ENCODE measurements at regions not wholly inside any gene's neighbourhood (a gene's known extent, or its start where the extent isn't known, plus 50 kb on each side); places are given as distances from the start of the nearest gene placed in this dataset.
A peak's percentile ranks its signal among the peaks of the same experiment; 100 is the strongest.

DNA sequence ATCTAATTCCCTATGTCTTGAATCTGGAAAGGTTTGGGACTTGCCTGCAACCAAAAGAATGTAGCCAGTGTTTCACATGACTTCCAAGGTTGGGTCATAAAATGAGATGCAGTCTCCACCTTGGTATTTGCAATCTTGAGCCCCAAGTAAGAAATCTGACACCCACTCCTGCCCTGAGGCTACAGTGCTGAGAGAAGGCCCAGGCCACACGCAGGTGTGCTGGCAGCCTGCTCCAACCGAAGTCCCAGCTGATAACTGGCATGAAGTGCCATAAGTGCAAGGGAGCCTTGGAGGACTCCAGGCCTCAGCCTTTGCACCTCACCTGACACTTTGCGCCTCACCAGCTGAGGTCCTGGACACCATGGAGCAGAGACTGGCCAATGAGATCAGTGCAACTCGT is 182.7 kb downstream of the ANAPC1 start:
- TF ChIP-seq, protein P1, sequence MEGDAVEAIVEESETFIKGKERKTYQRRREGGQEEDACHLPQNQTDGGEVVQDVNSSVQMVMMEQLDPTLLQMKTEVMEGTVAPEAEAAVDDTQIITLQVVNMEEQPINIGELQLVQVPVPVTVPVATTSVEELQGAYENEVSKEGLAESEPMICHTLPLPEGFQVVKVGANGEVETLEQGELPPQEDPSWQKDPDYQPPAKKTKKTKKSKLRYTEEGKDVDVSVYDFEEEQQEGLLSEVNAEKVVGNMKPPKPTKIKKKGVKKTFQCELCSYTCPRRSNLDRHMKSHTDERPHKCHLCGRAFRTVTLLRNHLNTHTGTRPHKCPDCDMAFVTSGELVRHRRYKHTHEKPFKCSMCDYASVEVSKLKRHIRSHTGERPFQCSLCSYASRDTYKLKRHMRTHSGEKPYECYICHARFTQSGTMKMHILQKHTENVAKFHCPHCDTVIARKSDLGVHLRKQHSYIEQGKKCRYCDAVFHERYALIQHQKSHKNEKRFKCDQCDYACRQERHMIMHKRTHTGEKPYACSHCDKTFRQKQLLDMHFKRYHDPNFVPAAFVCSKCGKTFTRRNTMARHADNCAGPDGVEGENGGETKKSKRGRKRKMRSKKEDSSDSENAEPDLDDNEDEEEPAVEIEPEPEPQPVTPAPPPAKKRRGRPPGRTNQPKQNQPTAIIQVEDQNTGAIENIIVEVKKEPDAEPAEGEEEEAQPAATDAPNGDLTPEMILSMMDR (IDR thresholded peaks at IDR 0.05; ENCODE audit: low read depth, low read length), result no peak
- TF ChIP-seq, protein P2, sequence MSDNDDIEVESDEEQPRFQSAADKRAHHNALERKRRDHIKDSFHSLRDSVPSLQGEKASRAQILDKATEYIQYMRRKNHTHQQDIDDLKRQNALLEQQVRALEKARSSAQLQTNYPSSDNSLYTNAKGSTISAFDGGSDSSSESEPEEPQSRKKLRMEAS (IDR thresholded peaks at IDR 0.05; ENCODE audit: low read depth, low read length), result no peak
- TF ChIP-seq MYC (IDR thresholded peaks at IDR 0.05; ENCODE audit: low read depth, low read length), result no peak
- TF ChIP-seq POLR2A (IDR thresholded peaks at IDR 0.05; ENCODE audit: extremely low read depth, insufficient read length), result no peak
- H3K4me3 ChIP-seq (ENCODE audit: low read depth, low read length), result no peak overlapping the region
- DNase-seq (ENCODE audit: low read depth), result no peak

DNA sequence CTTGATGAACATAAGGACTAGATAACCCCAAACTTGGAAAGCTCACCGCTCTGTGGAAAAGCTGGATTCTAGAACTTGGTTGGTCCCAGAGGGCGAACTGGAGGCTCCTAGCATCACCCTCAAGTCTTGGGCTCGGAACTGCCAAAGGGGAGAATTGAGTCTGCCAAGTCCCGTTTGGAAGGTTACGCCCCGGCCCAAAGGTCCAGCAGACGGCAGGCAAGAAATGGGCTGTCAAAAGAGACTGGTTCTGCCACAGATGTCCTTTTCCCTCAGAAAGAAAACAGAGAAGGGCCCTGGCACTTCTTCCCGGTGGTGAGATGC is 182.2 kb downstream of the ANAPC1 start:
- TF ChIP-seq MYC (IDR thresholded peaks at IDR 0.05; ENCODE audit: low read depth, low read length), result no peak
- no peak overlapping the region for H3K4me3 ChIP-seq (ENCODE audit: low read depth, low read length)
- no peak for DNase-seq (ENCODE audit: low read depth)

DNA sequence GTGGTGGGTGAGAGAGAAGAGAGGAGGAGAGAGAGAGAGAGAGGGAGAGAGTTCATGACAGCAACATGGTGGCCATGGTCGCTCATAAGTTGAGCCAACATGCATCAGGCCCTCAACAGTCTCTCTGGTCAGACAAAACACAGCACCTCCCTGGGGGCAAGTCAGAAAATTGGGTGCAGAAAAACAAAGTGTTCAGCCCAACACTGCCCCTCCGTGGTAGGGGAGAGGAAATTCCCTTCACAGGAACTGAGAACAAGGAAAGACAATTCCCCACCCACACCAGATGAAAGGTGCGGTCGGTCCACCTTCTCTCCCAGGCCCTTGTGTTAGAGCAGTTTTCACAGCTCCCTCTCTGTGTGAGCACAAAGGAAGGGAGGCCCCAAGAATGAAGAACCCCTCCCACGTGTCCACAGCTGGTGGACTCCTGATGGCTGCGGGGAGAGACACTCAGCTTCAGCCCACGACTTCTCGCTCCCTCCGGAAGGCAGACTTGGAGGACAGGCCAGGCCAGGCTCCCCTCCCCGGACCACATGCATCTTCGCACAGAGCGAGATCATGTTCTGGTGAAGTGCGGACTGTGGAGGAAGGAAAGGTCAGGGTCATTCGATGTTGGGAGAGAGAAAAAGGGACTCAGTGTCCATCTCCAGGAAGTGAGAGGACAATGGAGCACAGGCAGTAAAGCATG is 181.7 kb downstream of the ANAPC1 start:
- TF ChIP-seq, protein P1 (IDR thresholded peaks at IDR 0.05; ENCODE audit: low read depth, low read length), result peak; percentile 77
- no peak for TF ChIP-seq MYC (IDR thresholded peaks at IDR 0.05; ENCODE audit: low read depth, low read length)
- TF ChIP-seq, protein P2 (IDR thresholded peaks at IDR 0.05; ENCODE audit: low read depth, low read length), result no peak
- TF ChIP-seq POLR2A (IDR thresholded peaks at IDR 0.05; ENCODE audit: extremely low read depth, insufficient read length), result no peak
- DNase-seq (ENCODE audit: low read depth), result peak; percentile 88
- H3K4me3 ChIP-seq (ENCODE audit: low read depth, low read length), result no peak overlapping the region

DNA sequence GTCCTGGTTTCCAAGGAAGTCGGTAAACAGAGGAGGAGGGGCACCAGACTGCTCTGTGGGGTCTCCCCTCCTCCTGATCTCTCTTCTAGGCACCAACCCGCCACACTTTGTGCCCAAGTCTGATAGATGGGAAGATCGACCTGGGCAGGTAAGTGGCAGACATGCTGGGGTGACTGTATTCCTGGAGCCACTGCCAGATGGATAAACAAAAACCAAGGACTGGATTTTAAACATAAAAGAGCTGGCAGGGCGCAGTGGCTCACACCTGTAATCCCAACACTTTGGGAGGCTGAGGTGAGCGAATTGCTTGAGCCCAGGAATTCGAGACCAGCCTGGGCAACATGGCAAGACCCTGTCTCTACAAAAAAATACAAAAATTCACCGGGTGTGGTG is 181.2 kb downstream of the ANAPC1 start:
- TF ChIP-seq POLR2A (IDR thresholded peaks at IDR 0.05; ENCODE audit: extremely low read depth, insufficient read length) (no peak), MYC (IDR thresholded peaks at IDR 0.05; ENCODE audit: low read depth, low read length) (no peak)
- TF ChIP-seq, protein P1 (IDR thresholded peaks at IDR 0.05; ENCODE audit: low read depth, low read length), result no peak
- TF ChIP-seq, protein P2 (IDR thresholded peaks at IDR 0.05; ENCODE audit: low read depth, low read length), result no peak
- no peak overlapping the region for H3K4me3 ChIP-seq (ENCODE audit: low read depth, low read length)
- DNase-seq (ENCODE audit: low read depth), result no peak

DNA sequence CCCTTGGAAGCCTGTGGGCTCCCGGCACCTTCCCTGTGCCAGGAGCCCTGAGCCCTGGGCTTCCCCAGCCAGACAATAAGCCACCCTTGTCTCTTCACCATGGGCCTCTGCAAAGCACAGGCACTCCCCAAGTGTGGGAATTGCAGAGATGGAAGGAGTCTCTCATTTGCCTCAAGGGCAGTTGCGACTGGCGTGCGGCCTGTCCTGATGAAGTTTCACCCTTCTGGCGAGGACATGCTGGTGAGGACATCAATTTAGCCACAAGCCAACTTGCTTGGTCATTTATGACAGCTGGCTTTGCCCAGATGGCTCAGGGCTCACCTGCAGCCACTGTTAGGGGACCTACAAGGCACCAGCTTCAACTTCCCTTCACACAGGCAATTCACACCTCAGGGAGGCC is 180.2 kb downstream of the ANAPC1 start:
- peak; percentile 22 for DNase-seq (ENCODE audit: low read depth)
- TF ChIP-seq MYC (IDR thresholded peaks at IDR 0.05; ENCODE audit: low read depth, low read length) (no peak), POLR2A (IDR thresholded peaks at IDR 0.05; ENCODE audit: extremely low read depth, insufficient read length) (no peak)
- TF ChIP-seq, protein P1 (IDR thresholded peaks at IDR 0.05; ENCODE audit: low read depth, low read length), result no peak
- TF ChIP-seq, protein P2 (IDR thresholded peaks at IDR 0.05; ENCODE audit: low read depth, low read length), result no peak
- H3K4me3 ChIP-seq (ENCODE audit: low read depth, low read length), result no peak overlapping the region

DNA sequence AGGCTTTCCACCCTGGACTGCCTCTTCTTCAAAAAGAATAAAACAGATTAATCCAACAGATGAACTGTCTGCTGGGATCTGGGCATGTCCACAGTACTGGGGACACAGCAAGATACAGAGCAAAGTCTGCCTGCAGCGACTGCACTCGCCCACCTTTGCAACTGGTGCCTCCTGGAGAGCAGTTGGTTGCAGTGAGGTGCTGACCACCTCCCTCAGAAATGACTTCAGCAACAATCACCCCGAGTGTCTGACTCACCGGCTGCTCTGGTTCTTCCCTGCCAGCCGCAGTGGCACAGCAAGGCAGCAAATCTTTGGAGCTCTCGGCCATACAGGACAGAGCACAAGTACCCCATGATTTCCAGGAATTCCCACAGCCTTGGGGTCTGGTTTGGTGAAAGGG is 179.7 kb downstream of the ANAPC1 start:
- peak; percentile 74 for DNase-seq (ENCODE audit: low read depth)
- no peak overlapping the region for H3K4me3 ChIP-seq (ENCODE audit: low read depth, low read length)
- TF ChIP-seq, protein P1 (IDR thresholded peaks at IDR 0.05; ENCODE audit: low read depth, low read length), result no peak
- TF ChIP-seq, protein P2 (IDR thresholded peaks at IDR 0.05; ENCODE audit: low read depth, low read length), result no peak
- TF ChIP-seq MYC (IDR thresholded peaks at IDR 0.05; ENCODE audit: low read depth, low read length) (no peak), POLR2A (IDR thresholded peaks at IDR 0.05; ENCODE audit: extremely low read depth, insufficient read length) (no peak)
